ENCODE measurements at regions not wholly inside any gene's neighbourhood (a gene's known extent, or its start where the extent isn't known, plus 50 kb on each side); places are given as distances from the start of the nearest gene placed in this dataset.
"Not testable (repeated sequence)": the region's sequence is repeated elsewhere in the genome, so short reads cannot be mapped to it uniquely, and the experiment has no call there.

DNA sequence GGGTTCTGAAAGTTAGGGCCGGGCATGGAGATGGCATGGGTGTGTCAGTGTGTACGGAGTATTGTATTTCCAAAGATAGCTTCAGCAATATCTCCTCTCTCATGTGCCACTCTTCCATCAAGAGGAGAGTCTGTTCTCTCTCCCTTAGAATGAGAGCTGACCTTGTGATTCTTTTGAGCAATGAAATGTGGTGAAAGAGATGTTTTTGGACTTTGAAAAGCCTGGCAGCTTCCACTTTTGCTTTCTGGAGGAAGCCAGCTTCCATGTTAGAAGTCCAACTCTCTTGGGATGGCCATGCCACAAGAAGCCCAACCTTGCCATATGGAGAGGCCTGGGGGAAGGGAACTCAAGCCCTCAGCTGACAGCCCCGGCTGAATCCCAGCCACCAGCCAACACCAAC is 72.4 kb upstream of the GZMB start:
- no peak for TF ChIP-seq JUND (IDR thresholded peaks at IDR 0.05; ENCODE audit: low read depth)
- in situ Hi-C loops (cut with HindIII; ENCODE audit: low pct_unique_long_range_greater_than_20kb, low sequenced_read_pairs), result no loop called here

DNA sequence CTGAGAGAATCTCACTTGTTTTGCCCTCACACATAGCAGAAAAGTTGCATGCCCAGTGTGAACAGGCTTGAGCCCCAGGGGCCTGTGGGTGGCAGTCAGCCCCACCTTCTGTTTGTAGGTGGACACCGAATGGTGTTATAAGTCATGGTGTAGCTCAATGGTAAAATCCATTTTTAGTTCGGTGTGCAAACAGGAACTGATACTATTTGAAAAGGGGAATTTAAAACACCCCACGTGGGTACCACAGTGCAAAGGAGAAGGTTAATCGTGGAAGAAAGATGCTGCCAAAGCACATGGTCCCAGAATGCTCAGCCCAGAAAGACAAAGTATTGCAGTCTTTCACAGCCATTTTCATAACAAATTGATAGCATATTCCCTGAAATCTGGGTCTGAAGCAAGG is 71.8 kb upstream of the GZMB start:
- in situ Hi-C loops (cut with HindIII; ENCODE audit: low pct_unique_long_range_greater_than_20kb, low sequenced_read_pairs), result no loop called here
- DNase-seq (ENCODE audit: low read depth in 1 of 2, low spot score in 1 of 2), result no peak
- TF ChIP-seq JUND (IDR thresholded peaks at IDR 0.05; ENCODE audit: low read depth), result no peak

More for the DNA sequence above, 72.4 kb upstream of the GZMB start:
- no peak for DNase-seq (ENCODE audit: low read depth in 1 of 2, low spot score in 1 of 2)

DNA sequence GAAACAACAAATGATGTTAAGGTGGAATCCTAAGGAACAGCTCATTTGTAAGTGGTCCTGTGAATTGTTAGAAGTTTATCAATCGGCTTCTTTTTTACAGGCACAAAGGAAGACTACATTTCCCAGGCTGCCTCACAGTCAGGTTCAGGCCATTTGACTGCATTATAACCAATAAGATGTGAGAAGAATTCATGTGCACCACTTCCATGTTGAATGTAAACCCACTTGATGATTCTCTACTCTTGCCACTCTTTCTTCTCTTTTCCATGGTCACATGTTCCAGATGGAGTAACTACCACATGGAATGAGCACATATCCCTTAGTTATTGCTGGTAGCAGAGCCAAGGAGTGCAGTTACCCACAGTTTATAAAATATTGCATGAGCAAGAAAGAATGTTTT is 67.1 kb upstream of the GZMB start:
- DNase-seq (ENCODE audit: low read depth in 1 of 2, low spot score in 1 of 2), result no peak
- in situ Hi-C loops (cut with HindIII; ENCODE audit: low pct_unique_long_range_greater_than_20kb, low sequenced_read_pairs), result no loop called here
- TF ChIP-seq JUND (IDR thresholded peaks at IDR 0.05; ENCODE audit: low read depth), result no peak

DNA sequence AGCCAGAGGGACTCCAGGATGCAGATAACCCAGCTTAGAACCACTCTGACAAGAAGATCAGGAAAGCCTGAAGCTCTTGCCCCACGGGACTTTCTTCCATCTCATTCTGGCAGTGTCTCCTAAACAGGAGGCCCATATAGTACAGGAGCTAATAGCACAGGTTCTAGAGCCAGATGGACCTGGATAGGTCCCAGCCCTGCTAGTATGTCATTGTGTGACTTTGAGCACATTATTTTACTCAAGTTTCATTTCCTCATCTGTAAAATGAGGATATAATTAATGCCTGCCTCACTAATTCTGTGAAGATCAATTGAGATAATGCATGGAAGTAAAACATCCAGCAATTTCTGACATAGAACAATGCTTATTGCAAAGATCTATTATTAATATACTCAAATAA is 66.5 kb upstream of the GZMB start:
- in situ Hi-C loops (cut with HindIII; ENCODE audit: low pct_unique_long_range_greater_than_20kb, low sequenced_read_pairs), result no loop called here
- no peak for TF ChIP-seq JUND (IDR thresholded peaks at IDR 0.05; ENCODE audit: low read depth)
- DNase-seq (ENCODE audit: low read depth in 1 of 2, low spot score in 1 of 2), result no peak

DNA sequence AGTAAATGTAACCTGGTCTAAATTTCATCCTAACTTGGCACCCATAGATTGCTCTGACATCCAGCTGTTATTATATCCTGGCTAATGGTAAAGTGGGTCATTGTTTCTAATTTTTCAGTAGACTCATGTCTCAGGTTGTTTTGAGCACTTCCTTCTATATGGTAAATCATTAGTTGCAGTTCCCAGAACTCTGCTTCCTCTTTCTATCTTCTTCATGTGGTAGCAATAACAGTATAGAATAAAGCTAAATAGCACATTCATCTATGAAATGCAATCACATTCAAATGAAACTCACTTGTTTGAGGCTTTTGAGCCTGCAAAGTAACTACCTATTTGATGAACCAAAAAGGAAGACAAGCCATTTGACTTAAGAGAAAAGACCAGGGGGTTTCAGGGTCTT is 65.1 kb upstream of the GZMB start:
- no peak for DNase-seq (ENCODE audit: low read depth in 1 of 2, low spot score in 1 of 2)
- no peak for TF ChIP-seq JUND (IDR thresholded peaks at IDR 0.05; ENCODE audit: low read depth)
- in situ Hi-C loops (cut with HindIII; ENCODE audit: low pct_unique_long_range_greater_than_20kb, low sequenced_read_pairs), result no loop called here

DNA sequence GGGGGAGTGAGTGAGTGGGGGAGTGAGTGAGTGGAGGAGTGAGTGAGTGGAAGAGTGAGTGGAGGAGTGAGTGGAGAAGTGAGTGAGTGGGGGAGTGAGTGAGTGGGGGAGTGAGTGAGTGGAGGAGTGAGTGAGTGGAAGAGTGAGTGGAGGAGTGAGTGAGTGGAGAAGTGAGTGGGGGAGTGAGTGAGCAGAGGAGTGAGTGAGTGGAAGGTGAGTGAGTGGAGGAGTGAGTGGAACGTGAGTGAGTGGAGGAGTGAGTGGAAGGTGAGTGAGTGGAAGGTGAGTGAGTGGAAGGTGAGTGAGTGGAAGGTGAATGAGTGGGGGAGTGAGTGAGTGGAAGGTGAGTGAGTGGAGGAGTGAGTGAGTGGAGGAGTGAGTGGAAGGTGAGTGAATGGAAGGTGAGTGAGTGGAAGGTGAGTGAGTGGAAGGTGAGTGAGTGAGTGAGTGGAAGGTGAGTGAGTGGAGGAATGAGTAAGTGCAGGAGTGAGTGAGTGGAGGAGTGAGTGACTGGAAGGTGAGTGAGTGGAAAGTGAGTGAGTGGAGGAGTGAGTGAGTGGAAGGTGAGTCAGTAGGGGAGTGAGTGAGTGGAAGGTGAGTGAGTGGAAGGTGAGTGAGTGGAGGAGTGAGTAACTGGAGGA is 62.4 kb upstream of the GZMB start:
- in situ Hi-C loops (cut with HindIII; ENCODE audit: low pct_unique_long_range_greater_than_20kb, low sequenced_read_pairs); DNase-seq (ENCODE audit: low read depth in 1 of 2, low spot score in 1 of 2): not testable (repeated sequence)

DNA sequence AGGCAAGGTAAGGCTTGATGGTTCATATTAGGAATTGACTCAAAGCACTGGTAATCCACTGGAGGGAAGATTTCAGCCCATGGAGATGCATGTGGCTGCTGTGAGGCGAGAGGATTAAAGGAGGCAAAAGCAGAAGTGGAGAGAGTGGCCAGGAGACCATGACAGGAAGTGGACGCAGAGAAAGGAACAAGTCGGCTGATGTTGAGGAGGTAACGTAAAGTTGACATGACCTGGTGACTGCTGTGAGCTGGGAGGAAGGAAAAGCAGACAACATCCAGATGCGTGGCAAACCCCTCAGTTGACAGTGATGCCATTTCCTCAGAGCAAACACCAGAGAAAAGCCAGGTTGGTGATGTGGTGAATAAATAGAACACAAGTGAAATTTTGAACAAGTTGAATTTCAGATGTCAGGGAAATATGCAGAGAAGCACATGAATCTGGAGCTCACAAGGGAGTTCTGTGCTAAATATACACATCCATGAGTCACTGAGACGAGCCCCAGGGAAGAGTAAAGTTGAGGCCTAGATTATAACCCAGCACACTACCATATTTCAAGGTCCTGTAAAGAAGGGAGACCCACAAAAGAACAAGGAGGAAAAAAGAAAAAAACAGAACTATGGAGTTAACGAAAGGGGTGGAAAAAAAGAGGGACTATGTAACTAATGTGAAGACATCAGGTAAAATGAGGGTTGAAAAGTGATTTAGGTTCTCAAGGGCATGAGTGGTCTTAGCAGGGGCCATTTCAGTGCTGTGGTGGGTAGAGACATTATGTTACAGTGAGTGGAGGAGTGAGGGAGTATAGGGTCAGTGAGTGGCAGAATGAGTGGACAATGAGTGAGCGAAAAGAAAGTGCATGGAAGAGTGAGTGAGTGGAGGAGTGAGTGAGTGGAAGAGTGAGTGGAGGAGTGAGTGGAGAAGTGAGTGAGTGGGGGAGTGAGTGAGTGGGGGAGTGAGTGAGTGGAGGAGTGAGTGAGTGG is 61.6 kb upstream of the GZMB start:
- no peak for DNase-seq (ENCODE audit: low read depth in 1 of 2, low spot score in 1 of 2)
- no peak for TF ChIP-seq JUND (IDR thresholded peaks at IDR 0.05; ENCODE audit: low read depth)
- in situ Hi-C loops (cut with HindIII; ENCODE audit: low pct_unique_long_range_greater_than_20kb, low sequenced_read_pairs), result no loop called here

DNA sequence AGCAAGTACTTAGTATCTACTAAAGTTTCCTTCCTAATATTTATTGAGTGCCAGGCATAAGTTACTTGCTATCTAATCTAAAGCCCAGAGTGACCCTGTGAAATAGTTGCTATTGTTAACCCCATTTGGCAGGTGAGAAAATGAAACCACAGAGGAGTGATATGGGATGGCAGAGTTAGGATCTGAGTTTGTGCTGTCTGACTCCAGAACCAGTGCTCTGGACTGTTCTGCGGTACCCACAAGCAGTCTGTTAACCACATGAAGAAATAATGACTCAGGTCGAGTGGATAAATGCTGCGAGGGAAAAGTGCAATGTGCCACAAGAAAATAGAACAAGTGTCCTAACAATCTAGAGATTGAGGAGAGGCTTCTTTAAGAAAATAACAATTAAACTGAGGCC is 60.7 kb upstream of the GZMB start:
- TF ChIP-seq JUND (IDR thresholded peaks at IDR 0.05; ENCODE audit: low read depth), result no peak
- no peak for DNase-seq (ENCODE audit: low read depth in 1 of 2, low spot score in 1 of 2)
- in situ Hi-C loops (cut with HindIII; ENCODE audit: low pct_unique_long_range_greater_than_20kb, low sequenced_read_pairs), result no loop called here

DNA sequence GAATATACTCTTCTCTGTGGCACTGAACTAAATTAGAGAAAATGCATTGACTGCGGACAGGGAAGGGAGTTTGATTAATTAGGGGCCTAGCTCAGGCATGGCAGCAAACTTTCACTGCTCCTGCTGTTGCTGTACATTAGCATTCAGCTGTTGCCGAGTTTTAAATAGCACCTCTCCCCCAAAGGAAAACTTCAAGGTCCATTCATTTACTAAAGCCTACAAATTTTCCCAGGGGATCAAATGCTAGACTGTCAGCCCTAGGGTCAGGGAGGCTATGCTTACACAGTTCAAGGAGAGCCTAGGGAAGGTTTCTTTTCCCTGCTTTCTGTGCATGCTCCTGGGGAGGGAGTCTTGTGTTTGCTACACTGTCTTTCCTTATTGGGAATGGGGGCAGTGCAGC is 60.0 kb upstream of the GZMB start:
- no peak for TF ChIP-seq JUND (IDR thresholded peaks at IDR 0.05; ENCODE audit: low read depth)
- in situ Hi-C loops (cut with HindIII; ENCODE audit: low pct_unique_long_range_greater_than_20kb, low sequenced_read_pairs), result no loop called here

DNA sequence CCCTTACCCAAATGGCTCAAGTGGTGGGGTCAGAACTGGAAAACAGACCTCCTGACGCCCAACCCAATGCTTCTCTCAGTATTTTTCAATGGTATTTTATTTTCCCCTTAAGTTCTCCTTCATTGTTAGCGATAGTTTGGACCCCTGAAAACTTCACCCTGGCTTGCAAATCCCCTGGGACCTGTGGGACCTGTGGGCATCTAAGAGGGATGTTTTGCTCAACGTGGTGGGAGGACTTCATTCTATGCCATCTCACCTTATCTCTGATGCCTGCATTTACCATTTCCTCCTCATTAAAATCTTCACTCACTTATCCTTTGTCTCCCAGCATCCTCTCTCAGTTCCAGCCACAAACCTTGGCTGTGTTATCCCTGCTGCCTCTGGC is 59.4 kb upstream of the GZMB start:
- in situ Hi-C loops (cut with HindIII; ENCODE audit: low pct_unique_long_range_greater_than_20kb, low sequenced_read_pairs), result no loop called here
- DNase-seq (ENCODE audit: low read depth in 1 of 2, low spot score in 1 of 2), result no peak
- TF ChIP-seq JUND (IDR thresholded peaks at IDR 0.05; ENCODE audit: low read depth), result no peak

More for the DNA sequence above, 60.0 kb upstream of the GZMB start:
- DNase-seq (ENCODE audit: low read depth in 1 of 2, low spot score in 1 of 2), result no peak

DNA sequence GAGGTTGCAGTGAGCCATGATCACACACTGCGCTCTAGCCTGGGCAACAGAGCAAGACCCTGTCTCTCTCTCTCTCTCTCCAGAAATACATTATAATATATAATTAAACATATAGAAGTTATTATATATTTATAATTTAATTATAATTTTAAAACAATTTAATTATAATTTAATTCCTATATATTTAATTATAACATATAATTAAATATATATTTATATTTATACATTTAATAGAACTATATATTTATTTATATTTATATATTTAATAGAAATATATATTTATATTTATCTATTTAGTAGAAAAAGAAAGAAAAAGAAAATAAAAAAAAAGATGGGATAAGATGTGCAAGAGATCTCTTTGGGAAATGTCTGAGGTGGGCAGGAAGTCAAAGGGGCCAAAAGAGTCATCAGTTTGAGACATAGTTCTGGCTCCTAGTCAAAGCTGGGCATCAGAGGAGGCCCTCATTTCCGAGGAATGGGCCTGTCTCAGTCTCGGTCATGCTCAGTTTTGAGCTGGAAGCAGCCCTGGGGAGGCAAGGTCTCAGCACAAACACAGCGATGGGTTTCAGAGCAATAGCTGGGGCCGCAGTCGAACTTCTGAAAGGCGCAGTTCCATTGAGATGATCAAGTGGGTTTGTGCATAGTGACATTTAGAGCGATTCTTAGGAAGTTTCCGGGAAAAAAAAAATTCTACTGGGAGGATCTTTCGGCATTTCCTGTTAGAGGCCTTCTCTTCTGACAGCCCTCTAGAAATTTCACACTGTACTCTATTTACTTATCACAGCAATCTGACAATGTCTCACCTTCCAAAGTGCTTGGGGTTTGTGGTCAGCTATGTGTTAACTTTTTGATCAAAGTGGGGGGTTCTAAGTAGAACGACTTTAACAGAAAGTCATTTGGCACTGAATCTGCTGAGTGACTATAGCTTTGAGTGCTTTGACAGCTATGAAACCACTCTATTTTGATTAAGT is 58.7 kb upstream of the GZMB start:
- TF ChIP-seq JUND (IDR thresholded peaks at IDR 0.05; ENCODE audit: low read depth), result no peak
- in situ Hi-C loops (cut with HindIII; ENCODE audit: low pct_unique_long_range_greater_than_20kb, low sequenced_read_pairs), result no loop called here
- DNase-seq (ENCODE audit: low read depth in 1 of 2, low spot score in 1 of 2), result no peak

DNA sequence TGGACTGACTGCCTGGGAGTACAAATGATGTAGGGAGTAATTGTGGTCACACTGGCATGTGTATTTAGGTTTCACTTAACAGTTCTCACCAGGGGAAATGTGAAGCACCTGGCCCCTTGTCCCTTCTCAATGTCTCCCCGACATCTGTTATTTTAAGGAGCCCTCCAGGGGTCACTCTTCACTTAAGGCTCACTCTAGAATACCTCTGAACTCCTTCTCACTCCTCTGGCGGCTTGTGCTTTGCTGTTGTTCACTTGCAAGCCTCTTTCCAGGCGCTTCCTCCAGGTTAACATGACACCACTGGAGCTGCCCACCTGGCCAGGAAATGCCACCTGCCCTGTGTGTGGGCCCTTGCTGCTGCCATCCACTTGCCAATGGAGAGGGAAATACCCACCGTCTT is 56.5 kb upstream of the GZMB start:
- in situ Hi-C loops (cut with HindIII; ENCODE audit: low pct_unique_long_range_greater_than_20kb, low sequenced_read_pairs), result no loop called here
- TF ChIP-seq JUND (IDR thresholded peaks at IDR 0.05; ENCODE audit: low read depth), result no peak
- DNase-seq (ENCODE audit: low read depth in 1 of 2, low spot score in 1 of 2), result peak in 1 of 2 experiments; percentile 16

Data from T47D (cell line).